GM12874 (cell line): ENCODE measurements at regions not wholly inside any gene's neighbourhood (a gene's known extent, or its start where the extent isn't known, plus 50 kb on each side); places are given as distances from the start of the nearest gene placed in this dataset.

Experiments used
- TF ChIP-seq, protein P1 (sequence below): IDR thresholded peaks from 2 replicates; pipeline ENCODE4 v1.5.1; 2011; ENCODE audit warnings: low read depth, mild to moderate bottlenecking, control low read depth, low read length, moderate library complexity; ENCODE audit not compliant: insufficient read depth

DNA sequence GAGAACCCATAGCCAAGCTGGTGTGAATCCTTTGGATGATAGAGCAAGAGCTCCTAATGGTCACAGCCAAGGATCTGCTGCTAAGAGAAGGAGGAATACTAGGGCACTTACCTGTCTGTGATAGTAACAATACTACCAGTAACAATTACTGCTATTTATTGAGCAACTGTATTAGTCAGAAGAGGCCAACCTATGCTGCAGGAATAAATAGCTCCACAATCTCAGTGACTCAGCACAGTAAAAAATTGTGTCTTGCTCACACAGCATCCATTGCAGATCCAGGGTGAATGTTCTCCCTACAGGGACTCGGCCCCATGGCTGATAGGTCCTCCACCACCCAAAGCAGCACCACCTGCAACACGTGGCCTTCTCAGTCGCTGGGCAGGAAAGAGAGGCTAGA, 257.6 kb upstream of the ZMIZ1 start:
- TF ChIP-seq, protein P1, sequence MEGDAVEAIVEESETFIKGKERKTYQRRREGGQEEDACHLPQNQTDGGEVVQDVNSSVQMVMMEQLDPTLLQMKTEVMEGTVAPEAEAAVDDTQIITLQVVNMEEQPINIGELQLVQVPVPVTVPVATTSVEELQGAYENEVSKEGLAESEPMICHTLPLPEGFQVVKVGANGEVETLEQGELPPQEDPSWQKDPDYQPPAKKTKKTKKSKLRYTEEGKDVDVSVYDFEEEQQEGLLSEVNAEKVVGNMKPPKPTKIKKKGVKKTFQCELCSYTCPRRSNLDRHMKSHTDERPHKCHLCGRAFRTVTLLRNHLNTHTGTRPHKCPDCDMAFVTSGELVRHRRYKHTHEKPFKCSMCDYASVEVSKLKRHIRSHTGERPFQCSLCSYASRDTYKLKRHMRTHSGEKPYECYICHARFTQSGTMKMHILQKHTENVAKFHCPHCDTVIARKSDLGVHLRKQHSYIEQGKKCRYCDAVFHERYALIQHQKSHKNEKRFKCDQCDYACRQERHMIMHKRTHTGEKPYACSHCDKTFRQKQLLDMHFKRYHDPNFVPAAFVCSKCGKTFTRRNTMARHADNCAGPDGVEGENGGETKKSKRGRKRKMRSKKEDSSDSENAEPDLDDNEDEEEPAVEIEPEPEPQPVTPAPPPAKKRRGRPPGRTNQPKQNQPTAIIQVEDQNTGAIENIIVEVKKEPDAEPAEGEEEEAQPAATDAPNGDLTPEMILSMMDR = no peak

DNA sequence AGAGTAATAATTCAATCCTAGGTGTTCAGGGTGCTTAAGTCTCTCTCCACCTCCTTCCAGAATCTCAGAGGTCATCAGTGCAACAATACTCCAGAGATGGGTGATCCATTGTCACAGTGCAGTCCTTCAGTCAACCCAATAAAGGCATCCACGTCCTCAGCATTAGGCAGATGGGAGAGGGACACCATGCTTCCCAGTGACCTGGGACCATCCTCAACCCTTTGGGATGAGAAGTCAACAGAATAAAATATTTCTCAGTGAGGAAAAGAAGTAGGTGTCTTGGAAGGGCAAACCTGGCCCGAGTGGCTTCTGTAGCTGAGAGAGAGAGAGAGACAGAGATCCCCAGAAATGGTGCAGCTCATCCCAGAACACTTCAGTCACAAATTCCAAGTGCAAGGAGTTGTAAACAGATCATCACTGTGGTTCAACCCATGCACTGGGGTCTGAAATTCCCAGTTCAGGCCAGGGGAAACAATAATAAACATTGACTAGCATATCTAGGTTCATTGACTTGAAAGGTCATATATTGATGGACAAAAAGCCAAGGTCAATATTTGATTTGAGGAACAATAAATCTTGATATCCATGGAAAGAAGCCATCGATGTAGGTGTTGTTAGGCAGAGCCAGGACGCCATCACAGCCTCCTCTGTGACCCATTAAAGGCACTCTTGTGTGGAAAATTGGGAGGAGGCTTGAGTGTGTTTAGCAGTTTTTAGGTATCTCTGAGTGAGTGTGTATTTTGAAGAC, 256.0 kb upstream of the ZMIZ1 start:
- TF ChIP-seq, protein P1 = no peak

DNA sequence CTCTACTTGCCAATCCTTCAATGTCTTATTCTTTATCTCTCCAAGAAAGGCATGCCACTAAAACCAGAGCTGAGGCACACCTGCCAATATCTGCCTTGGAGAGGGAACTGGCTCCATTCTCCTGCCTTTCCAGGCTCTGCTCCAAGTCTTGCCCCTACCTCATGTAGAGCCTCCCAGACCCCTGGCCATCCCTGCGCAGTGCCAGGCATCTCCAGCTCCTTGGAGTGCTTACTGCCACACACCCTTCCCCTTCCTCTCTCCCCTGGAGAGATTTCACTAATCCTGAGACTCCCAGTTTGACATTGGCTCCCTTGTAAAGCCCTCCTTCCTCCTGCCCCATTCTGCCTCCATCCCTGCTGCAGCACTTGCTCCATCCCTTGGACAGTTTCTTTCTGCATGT, 255.2 kb upstream of the ZMIZ1 start:
- TF ChIP-seq, protein P1 = no peak

DNA sequence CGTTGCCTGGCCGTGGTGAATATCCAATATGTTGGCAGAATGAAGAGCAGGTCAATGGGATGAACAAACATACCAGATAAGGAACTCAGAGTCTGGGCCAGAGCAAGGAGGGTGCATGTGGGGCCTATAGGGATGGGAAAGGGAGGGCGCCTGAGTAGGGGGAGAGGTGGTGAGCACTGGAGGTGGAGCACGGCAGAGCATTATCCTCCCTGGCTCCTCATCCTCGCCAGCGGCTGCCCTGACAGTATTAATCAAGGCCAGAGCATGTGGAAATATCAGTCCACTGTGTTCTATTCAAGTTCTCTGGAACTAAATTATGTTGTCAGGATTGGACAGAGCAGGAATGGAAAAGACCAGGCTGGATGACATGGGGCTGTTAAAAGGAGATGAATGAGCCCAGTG, 254.8 kb upstream of the ZMIZ1 start:
- TF ChIP-seq, protein P1 = no peak

DNA sequence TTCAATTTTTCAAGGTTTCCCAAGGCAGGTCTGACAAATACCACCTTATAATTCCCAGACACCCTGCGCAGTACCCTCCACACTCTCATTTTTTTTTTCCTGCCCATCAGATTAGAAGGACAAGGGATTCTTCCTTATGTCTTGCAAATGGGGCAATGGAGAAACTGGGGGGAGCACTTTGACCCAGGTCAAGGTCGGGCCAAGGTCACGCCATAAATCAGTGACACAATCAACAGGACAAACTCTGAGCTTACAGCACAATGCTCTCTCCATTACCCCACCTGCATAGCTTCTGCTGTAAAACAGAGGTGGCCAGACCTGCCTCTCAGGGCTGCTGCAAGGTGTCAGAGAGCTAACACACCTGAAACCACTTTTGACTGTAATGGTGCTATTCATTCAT, 254.4 kb upstream of the ZMIZ1 start:
- TF ChIP-seq, protein P1 = no peak

DNA sequence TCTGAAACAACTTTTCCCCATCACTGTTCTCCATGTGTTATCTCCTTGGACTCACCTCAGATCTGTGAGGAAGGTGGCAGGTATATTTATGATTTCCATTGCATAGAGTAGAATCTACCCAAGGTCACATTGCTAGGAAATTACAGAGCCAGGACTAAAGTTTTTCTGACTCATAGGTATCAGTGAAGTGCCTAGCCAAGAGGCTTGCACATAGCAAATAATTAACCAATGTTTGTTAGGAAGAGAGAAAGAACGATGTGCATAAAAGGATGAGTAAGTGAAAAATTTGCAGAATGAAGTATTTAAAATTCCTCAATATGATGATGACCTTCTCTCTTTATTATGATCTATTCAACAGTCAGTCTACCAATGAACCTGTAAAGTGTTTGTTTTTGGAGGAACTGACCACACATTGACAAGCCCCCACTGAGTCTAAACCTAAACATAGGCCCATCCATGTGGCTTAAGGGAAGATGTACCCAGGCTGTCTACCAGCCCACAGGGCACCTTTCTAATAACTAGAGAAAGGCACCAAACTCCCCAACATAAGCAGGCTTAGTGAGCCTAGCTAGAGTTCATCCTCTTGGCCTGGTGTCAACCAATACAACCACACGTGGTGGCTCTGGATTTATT, 252.9 kb upstream of the ZMIZ1 start:
- TF ChIP-seq, protein P1 = no peak

DNA sequence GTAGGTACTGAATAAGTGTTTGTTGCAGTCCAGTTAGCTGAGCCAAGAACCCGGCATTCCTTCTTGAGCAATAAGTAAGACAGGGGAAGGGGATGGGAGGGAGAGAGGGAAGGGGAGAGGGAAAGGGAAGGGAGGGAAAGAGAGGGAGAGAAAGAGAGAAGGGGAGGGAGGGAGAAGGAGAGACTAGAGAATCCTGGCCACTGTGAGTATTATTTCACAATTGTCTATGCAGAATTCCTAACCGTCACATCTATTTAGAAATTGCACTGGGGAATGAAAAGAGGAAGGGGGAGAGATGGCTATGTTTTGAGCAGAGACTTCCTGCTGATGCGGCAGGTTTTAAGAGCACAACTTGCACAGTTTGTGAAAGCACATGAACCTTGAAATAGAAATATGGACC, 251.4 kb upstream of the ZMIZ1 start:
- TF ChIP-seq, protein P1 = no peak
